IgD-negative memory B cell (primary cell): ENCODE measurements at regions not wholly inside any gene's neighbourhood (a gene's known extent, or its start where the extent isn't known, plus 50 kb on each side); places are given as distances from the start of the nearest gene placed in this dataset.
"Not testable (repeated sequence)": the region's sequence is repeated elsewhere in the genome, so short reads cannot be mapped to it uniquely, and the experiment has no call there.

Source experiments
- H3K27ac Mint-ChIP-seq, 3 donors: one replicate each; pipeline ENCODE4 v1.8.0; 2020 to 2022; ENCODE audit warnings: mild to moderate bottlenecking in 3 of 3, mixed read lengths in 3 of 3, moderate library complexity in 1 of 3
- H3K27me3 Mint-ChIP-seq: one replicate; pipeline ENCODE4 v1.8.0; 2021; ENCODE audit warnings: mixed read lengths
- H3K36me3 Mint-ChIP-seq: one replicate; pipeline ENCODE4 v1.8.0; 2020; ENCODE audit warnings: mild to moderate bottlenecking, mixed read lengths
- H3K4me1 Mint-ChIP-seq, 3 donors: one replicate each; pipeline ENCODE4 v1.8.0; 2020 to 2022; ENCODE audit warnings: mixed read lengths in 3 of 3, mild to moderate bottlenecking in 1 of 3
- H3K4me3 Mint-ChIP-seq, 4 donors: one replicate each; pipeline ENCODE4 v1.8.0; 2020 to 2022; ENCODE audit warnings: mild to moderate bottlenecking in 4 of 4, mixed read lengths in 4 of 4, moderate library complexity in 3 of 4
- H3K9me3 Mint-ChIP-seq, 3 donors: one replicate each; pipeline ENCODE4 v1.8.0; 2020 to 2021; ENCODE audit warnings: mixed read lengths in 3 of 3, mild to moderate bottlenecking in 1 of 3

GRCh38 chr12:17875230-17875629 lies 214.8 kb downstream of the RERGL start:
- H3K27ac Mint-ChIP-seq, result no peak overlapping the region
- no peak overlapping the region for H3K4me3 Mint-ChIP-seq
- peaks cover 2% of the 10 kb centered on the region for H3K36me3 Mint-ChIP-seq
- peaks cover 5 to 13% (median 10%) of the 10 kb centered on the region in 3 donors for H3K9me3 Mint-ChIP-seq
- H3K4me1 Mint-ChIP-seq, result no peaks in the 10 kb centered on the region
- H3K27me3 Mint-ChIP-seq, result no peaks in the 10 kb centered on the region

- no peaks in the 10 kb centered on the region for H3K27me3 Mint-ChIP-seq
These were observed 223.2 kb downstream of the RERGL start for GRCh38 chr12:17866802-17867201.

GRCh38 chr12:17855548-17855947 lies 234.4 kb downstream of the RERGL start:
- not testable (repeated sequence) for H3K4me3 Mint-ChIP-seq, H3K27ac Mint-ChIP-seq, H3K27me3 Mint-ChIP-seq

More at GRCh38 chr12:17866802-17867201, 223.2 kb downstream of the RERGL start:
- Mint-ChIP-seq H3K4me3 (no peak overlapping the region), H3K27ac (no peak overlapping the region), H3K9me3 (peaks cover 4 to 20% (median 13%) of the 10 kb centered on the region in 3 donors), H3K4me1 (no peaks in the 10 kb centered on the region), H3K36me3 (no peaks in the 10 kb centered on the region)

GRCh38 chr12:17853054-17853453 lies 236.9 kb downstream of the RERGL start:
- H3K36me3 Mint-ChIP-seq, result no peaks in the 10 kb centered on the region
- no peak overlapping the region for H3K27ac Mint-ChIP-seq
- no peaks in the 10 kb centered on the region for H3K27me3 Mint-ChIP-seq
- peaks cover 0 to 8% (median 3%) of the 10 kb centered on the region in 3 donors for H3K9me3 Mint-ChIP-seq
- no peak overlapping the region for H3K4me3 Mint-ChIP-seq
- no peaks in the 10 kb centered on the region for H3K4me1 Mint-ChIP-seq

More at GRCh38 chr12:17855548-17855947, 234.4 kb downstream of the RERGL start:
- H3K36me3 Mint-ChIP-seq, H3K4me1 Mint-ChIP-seq, H3K9me3 Mint-ChIP-seq: not testable (repeated sequence)

GRCh38 chr12:17841496-17841895 lies 248.5 kb downstream of the RERGL start:
- no peaks in the 10 kb centered on the region for H3K36me3 Mint-ChIP-seq
- H3K4me1 Mint-ChIP-seq, result no peaks in the 10 kb centered on the region
- H3K4me3 Mint-ChIP-seq, result no peak overlapping the region
- no peak overlapping the region for H3K27ac Mint-ChIP-seq
- H3K9me3 Mint-ChIP-seq, result peaks cover 0 to 8% (median 3%) of the 10 kb centered on the region in 3 donors
- H3K27me3 Mint-ChIP-seq, result no peaks in the 10 kb centered on the region

- Mint-ChIP-seq H3K9me3 (no peaks in the 10 kb centered on the region), H3K4me3 (no peak overlapping the region), H3K4me1 (no peaks in the 10 kb centered on the region), H3K27me3 (no peaks in the 10 kb centered on the region), H3K36me3 (no peaks in the 10 kb centered on the region), H3K27ac (no peak overlapping the region)
These were observed 260.2 kb downstream of the RERGL start for GRCh38 chr12:17829813-17830212.

- peaks cover 4 to 8% (median 4%) of the 10 kb centered on the region in 3 donors for H3K9me3 Mint-ChIP-seq
- H3K4me1 Mint-ChIP-seq, result no peaks in the 10 kb centered on the region
- no peak overlapping the region for H3K27ac Mint-ChIP-seq
- H3K36me3 Mint-ChIP-seq, result no peaks in the 10 kb centered on the region
- H3K27me3 Mint-ChIP-seq, result no peaks in the 10 kb centered on the region
- H3K4me3 Mint-ChIP-seq, result no peak overlapping the region
These were observed 271.1 kb downstream of the RERGL start for GRCh38 chr12:17818931-17819330.

- no peak overlapping the region for H3K4me3 Mint-ChIP-seq
- no peaks in the 10 kb centered on the region for H3K36me3 Mint-ChIP-seq
- peaks cover 6 to 24% (median 8%) of the 10 kb centered on the region in 3 donors for H3K9me3 Mint-ChIP-seq
- H3K27me3 Mint-ChIP-seq, result no peaks in the 10 kb centered on the region
- no peaks in the 10 kb centered on the region for H3K4me1 Mint-ChIP-seq
- H3K27ac Mint-ChIP-seq, result no peak overlapping the region
These were observed 279.6 kb downstream of the RERGL start for GRCh38 chr12:17810399-17810798.

- Mint-ChIP-seq H3K27me3 (no peaks in the 10 kb centered on the region), H3K4me1 (no peaks in the 10 kb centered on the region), H3K4me3 (no peak overlapping the region), H3K9me3 (peaks cover 5 to 24% (median 8%) of the 10 kb centered on the region in 3 donors), H3K36me3 (no peaks in the 10 kb centered on the region), H3K27ac (no peak overlapping the region)
These were observed 280.8 kb downstream of the RERGL start for GRCh38 chr12:17809206-17809605.

- Mint-ChIP-seq H3K36me3 (no peaks in the 10 kb centered on the region), H3K4me1 (no peaks in the 10 kb centered on the region), H3K27me3 (no peaks in the 10 kb centered on the region), H3K4me3 (no peak overlapping the region), H3K27ac (no peak overlapping the region), H3K9me3 (peaks cover 2 to 24% (median 2%) of the 10 kb centered on the region in 3 donors)
These were observed 287.0 kb downstream of the RERGL start for GRCh38 chr12:17802657-17803641.

- H3K27ac Mint-ChIP-seq, result no peak overlapping the region
- no peaks in the 10 kb centered on the region for H3K36me3 Mint-ChIP-seq
- H3K9me3 Mint-ChIP-seq, result peaks cover 0 to 2% (median 0%) of the 10 kb centered on the region in 3 donors
- H3K27me3 Mint-ChIP-seq, result no peaks in the 10 kb centered on the region
- no peaks in the 10 kb centered on the region for H3K4me1 Mint-ChIP-seq
- H3K4me3 Mint-ChIP-seq, result no peak overlapping the region
These were observed 296.1 kb downstream of the RERGL start for GRCh38 chr12:17793854-17794253.

- Mint-ChIP-seq H3K4me3 (no peak overlapping the region), H3K9me3 (peaks cover 5 to 19% (median 7%) of the 10 kb centered on the region in 3 donors), H3K4me1 (no peaks in the 10 kb centered on the region), H3K27me3 (no peaks in the 10 kb centered on the region), H3K36me3 (no peaks in the 10 kb centered on the region), H3K27ac (no peak overlapping the region)
These were observed 311.8 kb downstream of the RERGL start for GRCh38 chr12:17778242-17778641.

GRCh38 chr12:17763366-17763765 lies 326.6 kb downstream of the RERGL start:
- Mint-ChIP-seq H3K9me3 (peaks cover 0 to 16% (median 5%) of the 10 kb centered on the region in 3 donors), H3K36me3 (peaks cover 4% of the 10 kb centered on the region), H3K4me1 (no peaks in the 10 kb centered on the region), H3K4me3 (no peak overlapping the region), H3K27me3 (no peaks in the 10 kb centered on the region), H3K27ac (no peak overlapping the region)

GRCh38 chr12:17759982-17760381 lies 330.0 kb downstream of the RERGL start:
- Mint-ChIP-seq H3K27me3 (no peaks in the 10 kb centered on the region), H3K9me3 (peaks cover 3 to 24% (median 3%) of the 10 kb centered on the region in 3 donors), H3K36me3 (peaks cover 6% of the 10 kb centered on the region), H3K27ac (no peak overlapping the region), H3K4me1 (peaks cover 0 to 2% (median 0%) of the 10 kb centered on the region in 3 donors), H3K4me3 (no peak overlapping the region)
